ENCODE measurements at regions not wholly inside any gene's neighbourhood (a gene's known extent, or its start where the extent isn't known, plus 50 kb on each side); places are given as distances from the start of the nearest gene placed in this dataset.

GRCh38 chr20:63145156-63145555, 70.8 kb downstream of the YTHDF1 start:
- H3K9ac ChIP-seq (ENCODE audit: low read length) = no peak overlapping the region
- H3K27ac ChIP-seq (ENCODE audit: low read depth, low read length) = no peak overlapping the region
- no peaks in the 10 kb centered on the region for H3K36me3 ChIP-seq (ENCODE audit: low read length)
- no peaks in the 10 kb centered on the region for H3K9me3 ChIP-seq (ENCODE audit: insufficient read depth, low read length)
- no peak overlapping the region for H2AFZ ChIP-seq (ENCODE audit: low read depth, low read length, severe bottlenecking)
- no peaks in the 10 kb centered on the region for H3K9me2 ChIP-seq (replicated peaks; ENCODE audit: insufficient read depth, low read length)
- no peaks in the 10 kb centered on the region for H4K20me1 ChIP-seq (ENCODE audit: low read depth, low read length)
- no peaks in the 10 kb centered on the region for H3K27me3 ChIP-seq (ENCODE audit: low read length)
- no peaks in the 10 kb centered on the region for H3F3A ChIP-seq (ENCODE audit: insufficient read depth)
- no peak overlapping the region for H3K4me2 ChIP-seq (ENCODE audit: low read depth, low read length, poor library complexity, severe bottlenecking)
- no peak for TF ChIP-seq CTCF (IDR thresholded peaks at IDR 0.05; ENCODE audit: insufficient read depth, low read length, poor library complexity, severe bottlenecking)
- TF ChIP-seq EZH2phosphoT487 (conservative IDR thresholded peaks at IDR 0.05; ENCODE audit: low read length) = no peak
- H3K79me2 ChIP-seq (ENCODE audit: insufficient read depth, low read length) = no peaks in the 10 kb centered on the region
- H3K4me3 ChIP-seq (ENCODE audit: insufficient read depth, low read length, poor library complexity, severe bottlenecking) = no peak overlapping the region

- Histone ChIP-seq H3K27ac (ENCODE audit: low read depth, low read length) (no peak overlapping the region), H3F3A (ENCODE audit: insufficient read depth) (no peaks in the 10 kb centered on the region), H3K9me3 (ENCODE audit: insufficient read depth, low read length) (no peaks in the 10 kb centered on the region), H4K20me1 (ENCODE audit: low read depth, low read length) (no peaks in the 10 kb centered on the region), H3K4me2 (ENCODE audit: low read depth, low read length, poor library complexity, severe bottlenecking) (no peak overlapping the region), H3K4me3 (ENCODE audit: insufficient read depth, low read length, poor library complexity, severe bottlenecking) (no peak overlapping the region), H2AFZ (ENCODE audit: low read depth, low read length, severe bottlenecking) (no peak overlapping the region), H3K79me2 (ENCODE audit: insufficient read depth, low read length) (no peaks in the 10 kb centered on the region), H3K9me2 (replicated peaks; ENCODE audit: insufficient read depth, low read length) (no peaks in the 10 kb centered on the region), H3K9ac (ENCODE audit: low read length) (no peak overlapping the region), H3K36me3 (ENCODE audit: low read length) (no peaks in the 10 kb centered on the region), H3K27me3 (ENCODE audit: low read length) (no peaks in the 10 kb centered on the region)
- TF ChIP-seq CTCF (IDR thresholded peaks at IDR 0.05; ENCODE audit: insufficient read depth, low read length, poor library complexity, severe bottlenecking) = no peak
- TF ChIP-seq EZH2phosphoT487 (conservative IDR thresholded peaks at IDR 0.05; ENCODE audit: low read length) = no peak
These were observed 73.0 kb downstream of the YTHDF1 start for GRCh38 chr20:63142933-63143332.

- no peaks in the 10 kb centered on the region for H3K79me2 ChIP-seq (ENCODE audit: insufficient read depth, low read length)
- no peak overlapping the region for H3K4me2 ChIP-seq (ENCODE audit: low read depth, low read length, poor library complexity, severe bottlenecking)
- no peaks in the 10 kb centered on the region for H3K36me3 ChIP-seq (ENCODE audit: low read length)
- no peak overlapping the region for H3K27ac ChIP-seq (ENCODE audit: low read depth, low read length)
- H3K9ac ChIP-seq (ENCODE audit: low read length) = no peak overlapping the region
- H2AFZ ChIP-seq (ENCODE audit: low read depth, low read length, severe bottlenecking) = no peak overlapping the region
- H3K9me3 ChIP-seq (ENCODE audit: insufficient read depth, low read length) = no peaks in the 10 kb centered on the region
- H3K27me3 ChIP-seq (ENCODE audit: low read length) = no peaks in the 10 kb centered on the region
- no peak overlapping the region for H3K4me3 ChIP-seq (ENCODE audit: insufficient read depth, low read length, poor library complexity, severe bottlenecking)
- H3F3A ChIP-seq (ENCODE audit: insufficient read depth) = no peaks in the 10 kb centered on the region
- H4K20me1 ChIP-seq (ENCODE audit: low read depth, low read length) = no peaks in the 10 kb centered on the region
- no peaks in the 10 kb centered on the region for H3K9me2 ChIP-seq (replicated peaks; ENCODE audit: insufficient read depth, low read length)
- no peak for TF ChIP-seq CTCF (IDR thresholded peaks at IDR 0.05; ENCODE audit: insufficient read depth, low read length, poor library complexity, severe bottlenecking)
- TF ChIP-seq EZH2phosphoT487 (conservative IDR thresholded peaks at IDR 0.05; ENCODE audit: low read length) = no peak
These were observed 74.4 kb downstream of the YTHDF1 start for GRCh38 chr20:63141531-63141930.
